ENCODE measurements at regions not wholly inside any gene's neighbourhood (a gene's known extent, or its start where the extent isn't known, plus 50 kb on each side); places are given as distances from the start of the nearest gene placed in this dataset.

GRCh38 chr3:11089931-11090330 lies 64.4 kb upstream of the HRH1 start:
- H3K4me3 ChIP-seq (ENCODE audit: low read depth, low read length) = no peak overlapping the region
- FAIRE-seq (no peak), DNase-seq (ENCODE audit: low read depth) (no peak)
- no peaks in the 10 kb centered on the region for H3K36me3 ChIP-seq (ENCODE audit: control insufficient read depth, insufficient read depth, low read length)
- TF ChIP-seq CTCF (IDR thresholded peaks at IDR 0.05; ENCODE audit: insufficient read depth, low read length, severe bottlenecking) = no peak
- no peaks in the 10 kb centered on the region for H3K27me3 ChIP-seq (ENCODE audit: control insufficient read depth, insufficient read depth, low read length)

- TF ChIP-seq CTCF (IDR thresholded peaks at IDR 0.05; ENCODE audit: insufficient read depth, low read length, severe bottlenecking) = no peak
- no peaks in the 10 kb centered on the region for H3K36me3 ChIP-seq (ENCODE audit: control insufficient read depth, insufficient read depth, low read length)
- FAIRE-seq (no peak), DNase-seq (ENCODE audit: low read depth) (no peak)
- no peaks in the 10 kb centered on the region for H3K27me3 ChIP-seq (ENCODE audit: control insufficient read depth, insufficient read depth, low read length)
- H3K4me3 ChIP-seq (ENCODE audit: low read depth, low read length) = no peak overlapping the region
Measured at GRCh38 chr3:11090551-11090950, 63.7 kb upstream of the HRH1 start.

- TF ChIP-seq CTCF (IDR thresholded peaks at IDR 0.05; ENCODE audit: insufficient read depth, low read length, severe bottlenecking) = no peak
- FAIRE-seq = no peak
Measured at GRCh38 chr3:11091088-11091590, 63.2 kb upstream of the HRH1 start.

GRCh38 chr3:11091791-11092190 lies 62.5 kb upstream of the HRH1 start:
- Histone ChIP-seq H3K27me3 (ENCODE audit: control insufficient read depth, insufficient read depth, low read length) (no peaks in the 10 kb centered on the region), H3K4me3 (ENCODE audit: low read depth, low read length) (no peak overlapping the region), H3K36me3 (ENCODE audit: control insufficient read depth, insufficient read depth, low read length) (no peaks in the 10 kb centered on the region)
- DNase-seq (ENCODE audit: low read depth) = no peak
- TF ChIP-seq CTCF (IDR thresholded peaks at IDR 0.05; ENCODE audit: insufficient read depth, low read length, severe bottlenecking) = no peak
- FAIRE-seq = no peak

More at GRCh38 chr3:11091088-11091590, 63.2 kb upstream of the HRH1 start:
- H3K27me3 ChIP-seq (ENCODE audit: control insufficient read depth, insufficient read depth, low read length) = no peaks in the 10 kb centered on the region
- H3K36me3 ChIP-seq (ENCODE audit: control insufficient read depth, insufficient read depth, low read length) = no peaks in the 10 kb centered on the region
- no peak for DNase-seq (ENCODE audit: low read depth)
- no peak overlapping the region for H3K4me3 ChIP-seq (ENCODE audit: low read depth, low read length)

- TF ChIP-seq CTCF (IDR thresholded peaks at IDR 0.05; ENCODE audit: insufficient read depth, low read length, severe bottlenecking) = no peak
- FAIRE-seq (no peak), DNase-seq (ENCODE audit: low read depth) (no peak)
- Histone ChIP-seq H3K27me3 (ENCODE audit: control insufficient read depth, insufficient read depth, low read length) (no peaks in the 10 kb centered on the region), H3K4me3 (ENCODE audit: low read depth, low read length) (no peak overlapping the region), H3K36me3 (ENCODE audit: control insufficient read depth, insufficient read depth, low read length) (no peaks in the 10 kb centered on the region)
Measured at GRCh38 chr3:11093823-11094340, 60.4 kb upstream of the HRH1 start.

GRCh38 chr3:11095932-11096265 lies 58.4 kb upstream of the HRH1 start:
- Histone ChIP-seq H3K4me3 (ENCODE audit: low read depth, low read length) (no peak overlapping the region), H3K36me3 (ENCODE audit: control insufficient read depth, insufficient read depth, low read length) (no peaks in the 10 kb centered on the region), H3K27me3 (ENCODE audit: control insufficient read depth, insufficient read depth, low read length) (no peaks in the 10 kb centered on the region)
- DNase-seq (ENCODE audit: low read depth) (no peak), FAIRE-seq (no peak)
- TF ChIP-seq CTCF (IDR thresholded peaks at IDR 0.05; ENCODE audit: insufficient read depth, low read length, severe bottlenecking) = peak; percentile 11

Data from bronchial epithelial cell (primary cell).